GM19238 (cell line): ENCODE measurements at regions not wholly inside any gene's neighbourhood (a gene's known extent, or its start where the extent isn't known, plus 50 kb on each side); places are given as distances from the start of the nearest gene placed in this dataset.

Source experiments
- DNase-seq: peaks from one replicate; pipeline ENCODE4 v3.0.0; 2011; ENCODE audit warnings: low spot score; ENCODE audit not compliant: insufficient read length

DNA sequence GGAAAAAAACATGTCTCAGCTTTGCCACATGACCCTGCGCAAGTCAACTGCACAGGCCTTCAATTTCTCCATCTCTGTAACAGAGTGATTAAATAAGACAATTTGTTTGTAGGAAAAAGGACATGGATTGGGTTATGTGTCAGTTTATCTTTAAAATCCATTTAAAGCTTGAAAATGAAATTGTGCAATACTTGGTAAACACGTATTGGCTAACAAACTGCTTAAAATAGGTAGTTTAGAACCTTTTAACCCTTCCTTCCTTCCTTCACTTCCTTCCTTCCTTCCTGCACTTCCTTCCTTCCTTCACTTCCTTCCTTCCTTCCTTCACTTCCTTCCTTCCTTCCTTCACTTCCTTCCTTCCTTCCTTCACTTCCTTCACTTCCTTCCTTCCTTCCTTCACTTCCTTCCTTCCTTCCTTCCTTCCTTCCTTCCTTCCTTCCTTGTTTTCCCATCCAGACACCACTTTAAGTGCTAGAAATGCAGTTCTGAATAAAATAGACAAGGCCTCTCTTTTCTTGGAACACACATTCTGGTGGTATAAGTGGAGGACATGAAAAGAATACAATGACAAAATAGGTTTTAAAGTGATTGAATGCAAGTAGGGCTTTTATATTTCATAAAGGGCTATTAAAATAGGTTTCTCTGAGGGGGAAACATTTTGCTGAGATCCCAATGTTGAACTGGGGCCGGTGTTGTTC lies 130.2 kb upstream of the TP63 start:
- no peak for DNase-seq

DNA sequence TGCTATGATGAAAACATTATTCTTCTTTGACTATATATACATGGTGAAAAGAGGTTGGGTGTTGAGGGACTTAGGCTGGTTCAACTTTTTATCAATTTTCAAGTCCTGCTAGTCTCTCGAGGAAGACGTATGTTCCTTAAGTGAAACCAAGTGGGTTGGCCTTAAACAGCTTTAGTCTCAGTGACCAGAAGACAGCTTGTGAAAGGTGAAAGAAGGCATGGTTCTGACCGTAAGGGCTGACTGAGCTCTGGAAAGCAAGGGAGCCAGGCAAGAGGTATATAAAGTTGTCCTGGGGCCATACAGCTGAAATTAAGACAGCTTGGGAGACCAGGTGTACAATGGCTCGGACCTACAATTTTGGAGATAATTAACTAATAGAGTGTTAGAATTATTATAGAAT lies 128.9 kb upstream of the TP63 start:
- DNase-seq, result no peak

DNA sequence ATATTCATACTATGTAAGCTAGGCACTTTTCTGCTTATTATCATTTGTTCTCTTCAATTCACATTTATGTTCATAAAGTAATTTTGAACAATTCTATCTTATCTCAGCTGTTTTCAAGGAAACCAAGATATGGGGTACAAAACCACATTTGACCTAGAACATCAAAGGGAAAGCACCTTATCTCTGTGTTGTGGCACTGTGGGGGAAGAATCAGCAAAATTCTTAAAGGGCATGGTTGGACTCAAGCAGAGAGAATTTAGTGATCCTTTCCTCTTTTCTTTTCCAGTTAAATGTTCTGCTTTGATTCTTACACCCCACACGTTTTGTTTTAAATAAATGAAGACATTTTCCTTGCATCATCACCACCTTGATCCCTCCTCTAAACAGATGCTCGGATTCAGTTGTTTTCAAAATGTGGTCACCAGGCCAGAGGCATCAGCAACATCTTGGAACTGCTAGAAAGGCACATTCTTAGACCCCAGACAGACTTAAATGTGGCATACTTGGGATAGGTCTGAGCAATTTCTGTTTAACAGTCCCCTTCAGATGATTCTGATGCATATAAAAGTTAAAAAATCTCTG lies 128.4 kb upstream of the TP63 start:
- DNase-seq, result no peak

DNA sequence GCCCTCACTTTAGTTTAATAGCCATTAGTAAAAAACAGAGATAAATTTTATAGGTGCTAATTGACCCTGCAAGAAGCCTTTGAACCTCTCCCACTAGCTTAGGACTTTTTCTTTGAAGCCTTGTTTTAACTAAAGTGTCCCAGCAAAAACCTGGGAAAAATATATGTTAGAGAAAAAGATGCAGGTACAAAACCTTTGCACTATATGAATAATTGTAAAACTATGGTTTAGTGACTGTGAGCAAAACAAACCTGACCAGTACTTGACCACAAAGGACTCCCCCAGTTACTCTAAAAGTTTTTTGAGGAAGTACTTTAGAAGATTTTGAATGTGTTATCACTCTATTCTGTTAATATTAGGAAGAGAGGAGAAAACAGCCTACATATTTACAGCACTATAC lies 123.3 kb upstream of the TP63 start:
- DNase-seq, result no peak

DNA sequence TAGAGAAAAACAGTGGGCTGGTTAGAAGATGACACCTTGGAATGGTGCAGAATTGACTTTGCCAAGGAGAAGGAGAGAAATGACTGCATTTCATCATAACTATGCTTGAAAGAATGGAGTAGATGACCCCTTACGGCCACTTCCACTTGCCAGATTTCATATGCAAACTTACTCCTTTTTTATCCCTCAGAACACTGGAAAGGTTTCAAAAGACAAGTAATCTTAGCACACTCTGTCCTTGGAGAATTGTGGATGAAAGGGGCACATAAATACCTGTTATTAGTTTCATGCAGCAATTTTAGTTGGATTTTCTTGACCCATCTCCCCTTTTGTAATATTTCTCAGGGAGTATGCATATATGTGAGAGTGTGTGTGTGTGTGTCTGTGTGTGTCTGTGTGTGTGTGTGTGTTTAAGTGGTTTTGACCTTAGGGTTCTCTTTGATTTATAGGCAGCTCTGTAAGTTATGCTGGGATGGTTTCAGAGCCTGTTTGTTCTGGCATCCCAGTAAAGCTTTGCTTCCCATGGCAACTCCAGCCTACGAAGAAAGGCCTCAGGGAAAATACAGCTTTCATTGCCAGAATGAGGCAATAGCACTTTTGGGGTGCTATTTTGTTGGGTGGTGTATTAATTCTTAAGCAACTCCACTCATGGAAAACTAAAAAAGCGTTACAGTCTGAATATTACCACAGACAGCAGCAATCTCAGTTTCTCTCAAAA lies 122.2 kb upstream of the TP63 start:
- DNase-seq, result no peak

DNA sequence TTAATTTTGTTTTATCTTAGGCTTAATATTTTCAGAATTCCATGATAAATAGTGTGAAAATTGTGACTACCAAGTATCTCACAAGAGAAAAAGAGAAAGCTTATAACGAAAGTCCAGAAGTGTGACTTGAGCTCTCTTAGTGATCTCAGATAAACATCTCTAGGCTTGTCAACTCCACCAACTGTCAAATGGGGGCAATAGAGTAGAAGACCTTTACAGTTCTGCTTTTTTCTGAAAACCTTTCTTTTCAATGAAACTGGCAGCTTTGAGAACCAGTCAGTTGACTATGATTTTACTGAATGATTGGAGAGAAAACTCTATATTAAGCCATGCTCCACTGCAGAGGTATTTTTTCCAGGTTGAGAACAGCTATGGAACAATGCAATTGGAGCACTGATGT lies 119.2 kb upstream of the TP63 start:
- DNase-seq, result peak; percentile 3

DNA sequence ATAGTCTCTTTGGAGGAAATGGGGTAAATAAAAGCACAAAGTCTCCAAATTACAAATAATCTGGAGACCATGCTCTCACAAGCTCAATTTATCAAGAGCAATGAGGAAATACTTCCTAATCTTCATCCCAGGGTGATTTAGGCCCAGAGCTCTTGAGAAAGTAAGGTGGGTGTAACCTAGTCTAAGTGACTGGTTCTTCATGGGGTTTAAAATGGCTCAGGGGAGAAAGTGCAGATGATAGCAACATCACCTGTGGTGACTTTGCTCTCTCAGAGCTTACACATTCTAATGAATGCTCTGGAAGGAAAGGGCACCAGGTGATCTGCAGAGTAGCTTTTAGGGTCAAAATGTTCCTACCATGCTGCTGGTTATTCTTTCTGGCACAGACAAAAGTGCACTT lies 118.4 kb upstream of the TP63 start:
- no peak for DNase-seq

DNA sequence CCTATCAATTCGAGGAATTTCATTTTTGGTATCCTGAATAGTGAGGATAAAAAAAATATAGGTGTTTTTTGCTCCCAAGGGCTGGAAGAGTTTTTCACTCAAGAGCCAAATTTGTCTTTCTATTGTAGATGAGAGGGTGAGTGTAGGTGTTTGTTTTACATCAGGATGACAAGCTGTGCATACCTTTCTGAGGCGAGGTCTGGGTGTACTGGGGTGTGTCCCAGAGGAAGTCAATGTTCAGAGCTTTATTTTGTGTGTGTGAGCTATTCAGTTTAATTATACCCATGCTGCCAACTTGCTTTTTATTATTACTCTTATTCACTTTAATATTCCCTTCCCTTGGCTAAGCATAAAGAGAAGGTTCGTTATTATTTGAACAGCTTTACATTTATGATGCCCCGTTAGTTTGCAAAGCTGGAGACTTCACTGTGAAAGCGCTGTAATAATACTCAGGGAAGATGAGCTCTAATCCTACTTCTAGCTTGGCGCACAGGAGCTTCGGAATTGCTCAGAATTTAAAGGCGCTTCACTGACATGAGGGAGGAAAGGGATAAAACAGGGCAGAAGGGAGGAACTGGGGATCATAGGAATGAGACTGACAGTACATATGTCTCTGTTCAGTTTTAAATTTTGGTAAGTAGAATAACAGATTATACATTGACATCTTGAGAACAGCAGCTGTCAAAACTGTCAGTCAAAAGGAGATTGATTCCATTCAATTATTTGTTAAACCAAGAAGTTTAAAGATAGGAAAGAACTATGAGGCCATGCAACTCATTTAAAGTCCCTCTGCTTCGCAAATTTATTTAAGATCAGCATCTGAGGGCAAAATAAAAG lies 117.7 kb upstream of the TP63 start:
- no peak for DNase-seq

DNA sequence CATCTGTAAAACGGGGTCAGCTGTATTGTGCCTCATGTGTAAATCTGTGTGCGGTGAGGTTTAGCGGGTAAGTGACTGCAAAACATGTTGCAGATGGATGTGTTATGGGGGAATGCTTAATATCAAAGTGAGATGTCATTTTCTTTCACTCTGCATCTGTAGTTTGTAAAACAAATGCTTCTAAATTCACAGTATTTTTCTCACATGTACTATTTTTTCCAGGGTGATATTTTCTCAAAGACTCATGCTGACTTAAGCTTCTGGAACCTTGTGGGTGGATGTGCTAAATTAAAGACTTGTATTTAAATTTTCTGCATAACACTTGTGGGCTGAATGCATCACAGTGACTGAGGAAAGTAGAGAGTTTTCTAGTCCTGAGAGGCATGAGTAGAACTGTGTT lies 115.2 kb upstream of the TP63 start:
- DNase-seq, result no peak

DNA sequence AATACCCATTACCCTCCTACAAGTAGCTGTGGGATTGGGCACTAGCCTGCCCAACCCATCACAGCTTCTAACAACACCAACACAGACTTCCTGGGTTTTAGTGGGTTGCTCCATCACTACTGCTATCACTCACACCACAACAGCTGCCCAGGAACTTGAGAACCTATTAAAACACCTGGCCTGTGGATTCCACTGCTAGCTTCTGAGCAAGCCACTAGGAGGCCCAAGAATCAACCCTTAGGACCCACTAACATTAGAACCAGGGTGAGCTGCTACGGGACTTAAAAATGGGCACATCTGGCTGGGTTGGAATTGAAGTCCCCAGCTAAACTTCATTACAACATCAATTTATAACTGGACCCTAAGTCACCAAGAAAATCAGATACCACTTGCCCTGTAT lies 113.2 kb upstream of the TP63 start:
- no peak for DNase-seq

DNA sequence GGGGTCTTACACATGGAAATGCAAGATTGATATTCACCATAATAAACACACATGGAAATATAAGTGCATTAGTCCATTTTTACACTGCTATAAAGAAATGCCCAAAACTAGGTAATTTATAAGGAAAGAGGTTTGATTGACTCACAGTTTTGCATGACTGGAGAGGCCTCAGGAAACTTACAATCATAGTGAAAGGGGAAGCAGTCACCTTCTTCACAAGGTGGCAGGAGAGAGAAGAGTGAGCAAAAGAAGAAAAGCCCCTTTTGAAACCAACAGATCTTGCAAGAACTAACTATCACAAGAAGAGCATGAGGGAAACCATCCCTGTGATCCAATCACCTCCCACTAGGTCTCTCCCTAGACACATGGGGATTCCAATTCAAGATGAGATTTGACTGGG lies 111.7 kb upstream of the TP63 start:
- DNase-seq, result no peak

DNA sequence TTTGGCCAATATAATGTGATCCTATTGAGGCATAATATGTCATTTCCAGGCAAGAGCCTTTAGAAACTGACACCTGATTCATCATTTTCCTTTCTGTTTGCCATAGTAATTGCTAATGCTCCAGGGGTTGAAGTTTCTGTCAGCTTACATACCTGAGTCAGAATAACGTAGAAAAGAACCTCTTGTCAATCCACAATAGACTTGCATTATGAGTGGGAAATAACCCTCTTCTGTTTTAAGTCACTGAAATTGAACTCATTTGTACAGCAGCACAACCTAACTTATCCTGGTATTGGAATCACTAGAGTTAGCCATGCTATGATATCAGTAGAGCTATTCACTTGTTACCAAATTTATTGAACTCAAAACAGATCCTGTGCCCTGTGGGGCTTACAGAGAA lies 101.7 kb upstream of the TP63 start:
- no peak for DNase-seq

DNA sequence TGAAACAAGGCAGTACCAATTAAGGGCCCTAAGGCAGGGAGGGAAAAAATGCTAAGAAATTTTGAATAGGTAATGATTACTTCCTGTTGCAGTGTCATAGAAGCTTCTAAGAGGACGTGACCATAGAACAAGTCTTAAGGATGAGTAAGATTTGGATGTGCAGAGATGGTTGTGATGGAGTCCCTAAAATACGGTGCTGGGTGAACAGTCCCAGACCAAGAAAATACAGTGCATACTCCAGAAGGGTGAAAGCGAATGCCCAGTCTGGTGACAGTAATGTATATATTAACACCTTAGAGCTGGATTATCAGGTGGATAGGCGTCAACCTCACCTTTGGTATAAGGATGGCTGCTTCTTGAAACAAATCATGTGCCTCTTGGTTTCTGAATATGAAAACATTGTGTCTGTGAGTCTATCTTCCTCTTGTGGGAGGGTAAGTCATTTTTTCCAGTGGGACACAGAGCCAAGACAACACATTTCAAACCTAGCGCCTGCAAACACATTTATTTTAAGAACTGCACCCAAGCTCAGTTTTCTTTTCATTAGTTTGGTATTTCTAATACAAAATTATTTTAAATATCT lies 101.2 kb upstream of the TP63 start:
- no peak for DNase-seq

DNA sequence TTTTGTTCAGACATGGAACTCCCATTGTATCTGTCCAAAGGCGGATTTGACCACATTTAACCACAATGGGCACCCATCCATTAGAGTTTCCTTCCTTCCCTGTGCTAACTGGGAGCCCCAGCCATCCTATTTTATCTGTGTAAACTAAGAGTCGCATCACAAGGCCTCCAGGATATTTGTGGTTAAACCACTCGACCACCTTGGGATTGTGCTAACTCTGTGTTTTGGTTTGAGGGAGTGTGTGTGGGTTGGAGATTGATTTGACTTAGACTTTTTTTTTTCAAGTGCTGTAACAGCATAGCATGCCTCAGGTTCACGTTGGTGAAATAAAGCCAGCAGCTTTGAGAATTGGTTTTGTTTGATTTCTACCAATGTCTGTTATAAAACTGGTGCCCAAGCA lies 100.4 kb upstream of the TP63 start:
- no peak for DNase-seq

DNA sequence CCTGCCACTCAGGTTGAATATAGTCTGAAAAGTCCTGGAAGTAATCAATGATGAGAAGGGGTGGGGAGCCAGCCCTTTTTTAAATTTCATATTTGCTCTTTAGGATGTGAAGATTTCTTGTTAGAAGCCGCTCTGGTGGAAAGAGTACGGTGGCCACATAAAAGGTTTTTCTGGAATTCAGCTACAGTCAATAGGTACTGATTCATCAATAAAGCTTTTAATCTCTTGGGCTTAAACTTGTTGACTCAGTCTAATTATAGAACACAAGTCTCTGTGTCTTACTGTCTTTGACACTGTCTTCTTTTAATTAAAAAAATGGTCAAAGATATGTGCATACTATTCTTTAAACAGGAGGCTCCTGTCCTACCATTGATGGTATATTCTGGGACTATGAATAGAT lies 99.9 kb upstream of the TP63 start:
- no peak for DNase-seq

DNA sequence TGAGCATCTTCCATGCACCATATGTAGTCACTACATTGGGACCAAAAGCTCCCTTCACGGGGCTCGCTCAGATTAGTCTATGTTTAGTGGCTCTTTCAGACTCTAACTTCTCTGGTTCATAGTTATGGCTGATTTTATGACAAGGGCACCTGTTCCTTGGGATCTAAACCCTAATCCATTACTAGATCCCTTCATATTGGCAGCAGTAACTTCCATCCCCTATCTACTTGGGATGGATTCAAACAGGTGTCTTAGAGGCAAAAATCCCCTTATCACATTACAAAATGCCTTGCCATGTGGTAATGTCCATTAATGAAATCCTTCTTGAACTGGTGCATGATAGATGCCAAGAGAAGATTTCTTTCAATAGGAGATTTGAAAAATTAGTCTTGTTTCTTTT lies 96.7 kb upstream of the TP63 start:
- no peak for DNase-seq

DNA sequence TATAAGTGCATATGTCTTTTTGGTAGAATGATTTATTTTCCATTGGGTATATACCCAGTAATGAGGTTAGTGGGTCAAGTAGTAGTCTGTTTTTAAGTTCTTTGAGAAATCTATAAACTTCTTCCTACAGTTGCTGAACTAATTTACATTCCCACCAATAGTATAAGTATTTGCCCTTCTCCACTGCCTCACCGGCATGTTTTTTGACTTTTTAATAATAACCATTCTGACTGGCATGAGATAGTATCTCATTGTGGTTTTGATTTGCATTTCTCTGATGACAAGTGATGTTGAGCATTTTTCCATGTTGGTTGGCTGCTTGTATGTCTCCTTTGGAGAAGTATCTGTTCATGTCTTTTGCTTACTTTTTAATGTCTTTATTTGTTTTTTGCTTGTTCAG lies 94.1 kb upstream of the TP63 start:
- no peak for DNase-seq

DNA sequence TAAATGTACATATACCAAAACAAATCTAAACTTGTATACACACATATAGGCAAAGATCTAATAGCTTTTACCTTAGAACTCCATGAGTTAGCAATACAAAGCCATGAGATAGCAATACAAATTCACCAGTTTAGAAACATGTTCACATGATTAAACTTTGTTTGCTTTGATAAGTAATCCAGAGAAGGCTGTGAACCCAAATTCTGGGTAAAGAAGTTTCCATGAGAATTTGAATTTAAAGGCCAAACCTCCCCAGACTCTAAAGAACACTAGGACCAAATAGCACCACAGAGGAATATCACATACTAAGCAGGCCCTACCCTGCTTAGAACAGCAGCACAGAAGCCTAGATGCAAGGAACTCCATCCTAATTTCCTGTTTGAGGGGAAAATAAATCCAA lies 83.7 kb upstream of the TP63 start:
- no peak for DNase-seq

DNA sequence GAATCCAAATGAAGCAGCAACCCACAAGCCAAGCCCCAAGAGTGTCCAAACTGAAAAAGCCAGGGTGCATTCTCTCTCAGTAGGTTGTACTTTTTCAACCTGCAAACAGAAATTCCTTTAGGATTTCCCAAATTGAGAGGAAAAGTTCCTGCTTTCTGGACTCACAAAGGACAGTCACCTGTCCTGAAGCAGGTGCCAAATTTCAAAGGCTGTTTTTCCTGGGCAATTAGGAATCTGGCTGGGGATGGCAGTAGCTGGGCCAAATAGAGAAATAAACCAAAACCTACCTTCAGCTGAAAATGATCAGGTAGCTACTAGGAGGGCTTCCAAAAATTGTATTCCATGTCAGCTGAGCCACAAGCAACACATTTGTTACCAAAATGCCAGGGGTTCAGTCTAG lies 83.1 kb upstream of the TP63 start:
- DNase-seq, result no peak

DNA sequence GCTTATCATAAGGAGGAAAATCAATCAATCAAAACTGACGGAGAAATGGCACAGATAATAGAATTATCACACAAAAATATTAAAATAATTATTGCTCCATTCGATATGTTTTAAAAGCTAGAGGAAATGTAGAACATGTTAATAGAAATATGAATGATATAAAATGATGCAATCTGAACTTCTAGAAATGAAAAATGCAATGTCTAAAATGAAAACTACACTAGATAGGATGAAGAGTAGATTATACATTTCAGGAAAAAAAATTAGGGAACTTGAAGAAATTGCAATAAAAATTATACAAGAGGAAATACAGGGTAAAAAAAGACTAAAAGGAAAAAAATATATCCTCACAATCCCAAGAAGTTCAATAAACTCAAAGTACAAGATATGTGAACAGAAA lies 80.2 kb upstream of the TP63 start:
- DNase-seq, result no peak

DNA sequence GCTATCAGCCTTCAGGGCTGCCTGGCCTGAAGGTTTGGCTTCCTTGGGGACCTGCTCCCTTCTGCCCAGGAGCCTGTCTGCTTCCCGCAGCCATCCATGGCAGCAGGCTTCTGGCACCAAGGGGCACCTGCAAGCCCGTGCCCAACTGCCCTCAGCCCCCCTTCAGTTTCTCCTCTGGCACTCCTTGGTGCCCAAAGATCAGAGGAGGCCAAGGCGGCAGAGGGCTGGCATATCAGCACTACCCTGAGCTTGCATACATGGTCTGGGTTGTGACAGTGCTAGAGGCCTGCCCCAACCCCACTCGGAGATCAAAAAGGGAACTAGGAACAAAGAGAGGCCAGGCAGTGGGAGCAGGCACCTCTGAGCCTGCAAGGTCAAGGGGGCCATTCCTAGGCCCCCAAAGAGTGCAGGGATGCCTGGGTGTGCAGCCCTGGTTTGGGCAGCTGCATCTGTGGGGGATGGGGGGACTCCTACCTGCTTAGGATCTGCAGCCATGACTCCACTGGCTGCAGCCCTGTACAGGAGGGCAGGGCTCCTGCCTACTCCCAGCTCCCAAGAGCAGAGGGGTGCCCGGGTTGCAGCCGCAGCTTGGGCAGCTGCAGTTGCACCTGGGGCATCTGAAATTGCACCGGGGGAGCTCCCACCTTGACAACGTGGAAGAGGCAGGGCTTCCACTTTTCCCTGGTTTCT lies 76.2 kb upstream of the TP63 start:
- DNase-seq, result no peak
